HG03469 (cell line): ENCODE measurements at regions not wholly inside any gene's neighbourhood (a gene's known extent, or its start where the extent isn't known, plus 50 kb on each side); places are given as distances from the start of the nearest gene placed in this dataset.

Experiments
- ATAC-seq: cut with Tn5 transposase; IDR thresholded peaks from one replicate; pipeline ENCODE4 v1.9.1; 2021; ENCODE audit warnings: mild to moderate bottlenecking, moderate library complexity, moderate number of reproducible peaks; ENCODE audit not compliant: unreplicated experiment

- ATAC-seq: no peak
Measured at GRCh38 chr9:117858561-117858960, 154.4 kb downstream of the TLR4 start.

- ATAC-seq: no peak
Measured at GRCh38 chr9:117860849-117861248, 156.6 kb downstream of the TLR4 start.

GRCh38 chr9:117864385-117865057 is 160.3 kb downstream of the TLR4 start:
- no peak for ATAC-seq

- no peak for ATAC-seq
Measured at GRCh38 chr9:117868594-117868993, 164.4 kb downstream of the TLR4 start.

- no peak for ATAC-seq
Measured at GRCh38 chr9:117869287-117869686, 165.1 kb downstream of the TLR4 start.

- ATAC-seq: no peak
Measured at GRCh38 chr9:117869712-117870111, 165.5 kb downstream of the TLR4 start.

GRCh38 chr9:117873664-117874063 is 169.5 kb downstream of the TLR4 start:
- no peak for ATAC-seq

GRCh38 chr9:117875886-117876285 is 171.7 kb downstream of the TLR4 start:
- ATAC-seq: no peak

GRCh38 chr9:117882171-117882570 is 178.0 kb downstream of the TLR4 start:
- no peak for ATAC-seq

GRCh38 chr9:117886616-117887015 is 182.4 kb downstream of the TLR4 start:
- ATAC-seq: no peak

GRCh38 chr9:117887383-117887782 is 183.2 kb downstream of the TLR4 start:
- ATAC-seq: no peak

GRCh38 chr9:117887941-117888340 is 183.7 kb downstream of the TLR4 start:
- ATAC-seq: no peak

GRCh38 chr9:117903453-117903852 is 199.2 kb downstream of the TLR4 start:
- ATAC-seq: no peak

GRCh38 chr9:117906763-117907162 is 202.6 kb downstream of the TLR4 start:
- ATAC-seq: no peak

GRCh38 chr9:117907420-117907819 is 203.2 kb downstream of the TLR4 start:
- no peak for ATAC-seq

- no peak for ATAC-seq
Measured at GRCh38 chr9:117916291-117916690, 212.1 kb downstream of the TLR4 start.

- no peak for ATAC-seq
Measured at GRCh38 chr9:117917873-117918272, 213.7 kb downstream of the TLR4 start.

- no peak for ATAC-seq
Measured at GRCh38 chr9:117919538-117919937, 215.3 kb downstream of the TLR4 start.

GRCh38 chr9:117926031-117926658 is 221.9 kb downstream of the TLR4 start:
- no peak for ATAC-seq

- ATAC-seq: no peak
Measured at GRCh38 chr9:117927354-117927753, 223.2 kb downstream of the TLR4 start.

- no peak for ATAC-seq
Measured at GRCh38 chr9:117929868-117930267, 225.7 kb downstream of the TLR4 start.

GRCh38 chr9:117932585-117932984 is 228.4 kb downstream of the TLR4 start:
- ATAC-seq: no peak
